SK-N-MC (cell line): ENCODE measurements at regions not wholly inside any gene's neighbourhood (a gene's known extent, or its start where the extent isn't known, plus 50 kb on each side); places are given as distances from the start of the nearest gene placed in this dataset.

Experiments
- EZH2 ChIP-seq: fragments of 200-600 bp; sonication (generic); IDR thresholded peaks from one replicate; pipeline ENCODE4 v1.6.1; 2017; ENCODE audit warnings: antibody characterized with exemption
- POLR2AphosphoS5 ChIP-seq: IDR thresholded peaks from 2 replicates; pipeline ENCODE4 v1.6.1; 2012; ENCODE audit warnings: mild to moderate bottlenecking, low read depth, low read length, borderline replicate concordance

DNA sequence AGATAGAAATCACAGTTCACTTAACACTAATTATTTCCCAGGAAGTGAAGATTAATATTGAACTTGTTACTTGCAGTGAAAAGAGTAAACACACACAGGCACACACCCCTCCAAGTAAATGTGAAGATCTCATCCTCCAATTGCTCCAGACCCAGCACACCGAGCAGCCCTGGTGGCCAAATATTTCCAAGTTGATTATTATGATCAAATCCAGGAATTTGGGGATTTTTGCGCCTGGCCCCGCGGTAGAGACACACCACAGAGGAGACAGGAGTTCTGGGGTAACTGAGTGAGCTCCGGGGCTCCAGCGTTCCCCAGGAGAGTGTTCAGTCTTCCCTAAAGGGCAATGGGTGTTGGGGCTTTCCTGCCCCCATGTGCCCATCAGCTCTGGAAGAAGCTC, 431.5 kb downstream of the BCL11B start:
- no peak for TF ChIP-seq POLR2AphosphoS5
- no peak for TF ChIP-seq EZH2
